GM18505 (cell line): ENCODE measurements at regions not wholly inside any gene's neighbourhood (a gene's known extent, or its start where the extent isn't known, plus 50 kb on each side); places are given as distances from the start of the nearest gene placed in this dataset.

Source experiments
- ATAC-seq: cut with Tn5 transposase; IDR thresholded peaks from one replicate; pipeline ENCODE4 v1.9.1; 2021; ENCODE audit not compliant: unreplicated experiment
- POLR2A ChIP-seq: IDR thresholded peaks from 4 replicates; pipeline ENCODE4 v1.6.1; 2011; ENCODE audit warnings: borderline replicate concordance; ENCODE audit not compliant: insufficient read depth, insufficient read length; ENCODE audit errors: extremely low read depth

- no peak for TF ChIP-seq POLR2A
- ATAC-seq = no peak
Measured at GRCh38 chr2:16198166-16198912, 258.0 kb downstream of the MYCN start.

DNA sequence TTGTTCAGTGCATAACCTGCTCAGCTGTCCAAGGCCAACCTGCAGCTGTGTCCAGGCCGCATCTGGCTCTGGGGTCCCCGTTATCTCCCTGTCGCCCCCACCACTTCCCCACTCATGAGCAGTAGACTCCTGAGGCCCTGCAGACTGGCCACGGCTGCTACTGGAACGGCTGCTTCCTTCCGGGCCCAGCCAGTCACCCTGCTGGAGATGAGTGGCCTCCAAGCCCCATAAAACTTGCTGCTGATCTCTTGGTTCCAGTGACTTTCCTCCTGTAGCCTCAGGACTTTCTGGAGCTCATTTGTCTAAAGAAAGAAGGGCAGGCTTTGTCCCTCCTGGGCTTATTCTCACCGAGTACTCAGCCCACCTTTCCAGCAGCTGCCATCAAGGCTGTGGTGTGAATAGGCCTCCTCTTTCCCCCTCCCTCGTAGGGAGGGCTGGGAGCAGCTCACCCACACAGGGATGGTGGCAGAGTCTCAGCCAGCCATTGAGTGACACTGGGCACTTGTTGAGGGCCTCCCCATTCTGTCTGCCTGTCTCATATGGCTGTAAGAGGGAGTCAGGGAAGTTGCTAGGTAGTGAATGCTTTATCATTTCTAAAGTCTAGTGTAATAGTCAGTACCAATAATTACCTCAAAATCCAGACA, 257.3 kb downstream of the MYCN start:
- no peak for TF ChIP-seq POLR2A

DNA sequence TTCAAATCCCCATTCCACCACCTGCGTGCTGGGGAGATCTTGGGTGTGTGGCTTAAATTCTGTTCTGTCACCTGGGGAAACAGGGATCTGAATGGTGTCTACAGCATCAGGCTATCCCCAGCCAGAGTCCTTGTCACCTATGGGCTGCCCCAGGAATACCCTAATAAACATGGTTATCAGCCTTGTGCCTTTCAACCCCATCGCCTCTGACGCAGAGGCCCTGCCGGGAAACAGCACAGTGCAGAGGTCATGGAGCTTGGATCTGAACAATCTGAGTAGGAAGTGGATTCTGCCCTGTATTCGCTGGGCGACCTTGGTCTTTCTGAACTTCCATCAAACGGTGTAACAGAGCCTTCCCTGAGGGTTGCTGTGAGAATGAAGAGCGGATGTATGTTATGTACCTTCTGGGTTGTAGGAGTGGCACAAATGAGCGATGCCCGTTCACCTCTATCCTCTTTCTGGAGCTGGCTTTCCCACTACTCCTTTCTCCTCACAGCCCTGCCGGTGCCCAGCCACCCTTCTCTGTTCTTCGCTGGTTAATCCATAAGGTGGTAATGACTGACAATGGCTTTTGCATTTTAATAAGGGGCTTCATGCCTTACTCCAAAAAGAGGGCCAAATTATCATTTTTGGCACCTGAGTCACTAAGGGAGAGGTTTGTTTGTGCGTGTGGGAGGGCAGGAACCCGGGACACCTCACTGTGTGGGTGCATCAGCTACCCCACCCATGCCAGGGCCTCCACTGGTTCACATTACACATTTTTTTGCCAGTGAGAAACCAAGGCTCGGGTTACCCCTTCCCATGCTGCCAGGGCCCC, 256.5 kb downstream of the MYCN start:
- no peak for ATAC-seq
- no peak for TF ChIP-seq POLR2A

More for the DNA sequence above, 257.3 kb downstream of the MYCN start:
- no peak for ATAC-seq

GRCh38 chr2:16195681-16196070, 255.3 kb downstream of the MYCN start:
- TF ChIP-seq POLR2A = no peak
- no peak for ATAC-seq

- TF ChIP-seq POLR2A = no peak
- no peak for ATAC-seq
Measured at GRCh38 chr2:16194931-16195680, 254.8 kb downstream of the MYCN start.

DNA sequence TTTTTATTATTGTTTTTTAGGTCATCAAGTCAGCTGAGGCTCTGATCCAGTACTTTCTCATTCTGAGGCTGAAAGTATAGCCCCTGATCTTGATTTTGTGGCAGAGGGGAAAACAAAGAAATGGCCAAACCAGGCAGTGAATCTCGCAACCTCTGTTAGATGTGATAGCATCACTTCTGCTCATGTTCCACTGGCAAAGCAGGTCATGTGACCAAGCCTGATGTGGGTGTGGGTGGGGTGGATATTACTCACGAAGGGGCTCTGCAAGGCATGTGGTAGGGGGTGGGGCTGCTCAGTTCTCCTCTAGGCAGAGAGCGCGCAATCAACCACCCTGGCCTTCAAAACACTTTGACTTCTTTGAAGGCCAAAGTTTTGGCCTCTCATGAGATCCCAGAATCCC, 254.2 kb downstream of the MYCN start:
- no peak for TF ChIP-seq POLR2A
- no peak for ATAC-seq

DNA sequence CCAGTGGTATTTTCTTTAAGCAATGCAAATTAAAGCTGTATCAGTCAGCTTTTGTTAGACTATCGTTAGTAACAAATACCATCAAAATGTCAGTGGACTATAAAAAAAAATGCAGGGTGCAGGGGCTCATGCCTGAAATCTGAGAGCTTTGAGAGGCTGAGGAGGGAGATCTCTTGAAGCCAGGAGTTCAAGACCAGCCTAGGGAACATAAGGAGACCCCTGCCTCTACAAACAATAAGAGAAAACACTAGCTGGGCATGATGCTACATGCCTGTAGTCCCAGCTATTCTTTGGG, 253.7 kb downstream of the MYCN start:
- no peak for TF ChIP-seq POLR2A
- ATAC-seq = no peak

DNA sequence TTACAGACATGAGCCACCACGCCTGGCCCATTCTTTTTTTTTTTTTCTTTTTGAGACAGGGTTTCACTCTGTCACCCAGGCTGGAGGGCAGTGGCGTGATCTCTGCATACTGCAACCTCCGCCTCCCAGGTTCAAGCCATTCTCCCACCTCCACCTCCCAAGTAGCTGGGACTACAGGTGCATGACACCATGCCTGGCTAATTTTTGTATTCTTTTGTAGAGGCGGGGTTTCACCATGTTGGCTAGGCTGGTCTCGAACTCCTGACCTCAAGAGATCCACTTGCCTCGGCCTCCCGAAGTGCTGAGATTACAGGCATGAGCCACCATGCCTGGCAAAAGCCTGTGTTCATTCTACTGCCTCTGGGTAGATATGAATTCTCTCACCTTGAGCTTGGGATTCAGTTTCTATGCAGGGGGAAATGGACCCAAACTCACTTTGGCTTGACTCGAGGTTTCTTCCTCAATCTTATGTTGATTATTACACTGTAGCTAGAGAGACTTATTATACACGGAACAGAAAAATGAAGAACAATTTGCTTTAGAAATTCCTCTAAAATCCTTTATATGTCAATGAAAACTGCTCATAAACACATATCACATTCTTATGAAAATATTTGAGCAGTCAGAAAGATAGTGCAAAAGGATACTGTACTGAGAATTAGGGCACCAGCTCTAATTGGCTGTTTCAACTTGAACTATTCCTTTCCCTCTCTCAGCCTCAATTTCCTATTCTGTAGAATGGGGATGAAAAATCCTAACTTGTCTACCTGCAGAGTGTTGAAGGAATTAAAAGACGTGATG, 252.3 kb downstream of the MYCN start:
- no peak for ATAC-seq

DNA sequence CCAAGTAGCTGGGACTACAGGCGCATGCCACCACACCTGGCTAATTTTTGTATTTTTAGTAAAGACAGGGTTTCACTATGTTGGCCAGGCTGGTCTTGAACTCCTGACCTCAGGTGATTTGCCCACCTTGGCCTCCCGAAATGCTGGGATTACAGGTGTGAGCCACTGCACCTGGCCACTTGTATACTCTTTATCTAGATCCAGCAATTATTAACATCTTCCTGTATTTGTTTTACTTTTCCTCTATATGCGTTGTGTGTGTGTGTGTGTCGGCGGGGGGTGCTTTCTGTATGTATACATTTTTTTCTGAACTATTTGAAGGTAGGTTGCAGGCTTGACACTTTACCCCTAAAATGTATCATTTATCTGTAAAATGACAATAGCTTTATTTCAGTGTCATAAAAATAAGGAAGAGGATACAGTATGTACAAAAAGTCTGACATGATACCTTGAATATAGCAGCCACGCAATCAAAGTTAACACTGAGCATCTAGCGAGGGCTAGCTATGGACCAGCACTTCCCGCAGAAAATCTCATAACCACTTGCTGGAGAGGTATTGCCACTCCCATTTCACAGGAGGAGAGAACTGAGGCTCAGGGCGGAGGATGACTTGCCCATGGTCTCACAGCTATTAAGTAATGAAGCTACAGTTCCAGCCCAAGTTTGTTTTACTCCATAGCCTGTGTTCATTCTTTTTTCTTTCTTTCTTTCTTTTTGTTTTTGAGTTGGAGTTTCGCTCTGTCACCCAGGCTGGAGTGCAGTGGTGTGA, 251.3 kb downstream of the MYCN start:
- no peak for ATAC-seq
- TF ChIP-seq POLR2A = no peak

More for the DNA sequence above, 252.3 kb downstream of the MYCN start:
- TF ChIP-seq POLR2A = no peak

DNA sequence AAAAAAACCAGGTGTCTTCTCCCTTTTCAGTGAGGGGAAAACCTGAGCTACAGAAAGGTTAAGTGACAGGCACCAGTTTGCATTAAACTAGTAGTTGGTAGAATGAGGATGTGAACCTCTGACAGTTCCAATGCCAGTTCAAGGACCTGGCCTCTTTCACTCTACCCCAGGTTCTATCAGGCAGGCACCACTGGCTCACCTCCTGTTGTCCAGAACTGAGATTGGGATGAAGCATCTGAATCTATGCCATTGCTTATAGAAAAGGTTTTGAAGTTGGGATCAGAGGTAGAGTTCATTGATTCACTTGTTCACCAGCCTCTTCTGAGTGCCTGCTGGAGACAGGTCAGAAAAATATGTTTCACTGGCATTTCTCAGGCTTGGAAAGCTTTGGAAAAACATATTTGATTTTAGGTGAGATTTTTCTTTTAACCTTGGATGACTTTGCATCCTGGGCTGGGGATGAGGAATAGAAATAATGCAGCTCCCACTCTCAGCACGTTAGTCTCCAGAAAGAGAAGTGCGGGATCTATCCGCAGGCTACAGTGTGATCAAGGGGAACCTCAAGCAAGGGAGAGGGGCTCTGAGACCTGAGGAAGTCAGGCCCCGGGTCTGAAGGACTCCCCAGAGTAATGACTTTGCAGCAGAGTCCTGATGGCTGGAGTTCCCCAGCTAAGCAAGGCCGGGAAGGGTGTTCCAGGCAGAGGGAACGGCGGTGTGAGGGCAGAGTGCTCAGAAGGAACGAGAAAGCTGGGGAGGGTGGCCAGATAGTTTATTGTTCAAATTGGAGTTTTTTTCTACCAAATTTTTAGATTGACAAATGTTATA, 250.3 kb downstream of the MYCN start:
- no peak for ATAC-seq
- TF ChIP-seq POLR2A = no peak

GRCh38 chr2:16189836-16190160, 249.4 kb downstream of the MYCN start:
- TF ChIP-seq POLR2A = no peak
- no peak for ATAC-seq
